Neural progenitor cell (in vitro differentiated cells): ENCODE measurements at regions not wholly inside any gene's neighbourhood (a gene's known extent, or its start where the extent isn't known, plus 50 kb on each side); places are given as distances from the start of the nearest gene placed in this dataset.

Experiments used
- DNase-seq: peaks from one replicate; pipeline ENCODE4 v3.0.0-alpha.2; 2016; ENCODE audit warnings: low spot score
- H2AFZ ChIP-seq: fragments of 200-600 bp; sonication (generic); replicated peaks from 2 replicates; pipeline ENCODE4 v1.6.1; 2016; ENCODE audit warnings: antibody characterized with exemption
- H3F3A ChIP-seq: fragments of 200-600 bp; sonication (generic); 2 replicates; pipeline ENCODE4 v1.6.1; 2016; ENCODE audit warnings: antibody characterized with exemption, low read depth
- H3K27ac ChIP-seq: fragments of 200-600 bp; sonication (generic); 2 replicates; pipeline ENCODE4 v1.5.1; 2016; ENCODE audit warnings: mild to moderate bottlenecking
- H3K27me3 ChIP-seq: fragments of 200-600 bp; sonication (generic); 2 replicates; pipeline ENCODE4 v1.6.1; 2016; ENCODE audit warnings: mild to moderate bottlenecking, moderate library complexity
- H3K36me3 ChIP-seq: fragments of 200-600 bp; sonication (generic); 2 replicates; pipeline ENCODE4 v1.5.1; 2016
- H3K4me1 ChIP-seq: fragments of 200-600 bp; sonication (generic); 2 replicates; pipeline ENCODE4 v1.6.1; 2016; ENCODE audit warnings: mixed run types
- H3K4me2 ChIP-seq: fragments of 200-600 bp; sonication (generic); 2 replicates; pipeline ENCODE4 v1.6.1; 2016
- H3K4me3 ChIP-seq: fragments of 200-600 bp; sonication (generic); 2 replicates; pipeline ENCODE4 v1.5.1; 2016
- H3K79me2 ChIP-seq: fragments of 200-600 bp; sonication (generic); 2 replicates; pipeline ENCODE4 v1.6.1; 2016; ENCODE audit warnings: low read depth
- H3K9ac ChIP-seq: fragments of 200-600 bp; sonication (generic); 2 replicates; pipeline ENCODE4 v1.6.1; 2016
- H3K9me3 ChIP-seq: fragments of 200-600 bp; sonication (generic); 2 replicates; pipeline ENCODE4 v1.5.1; 2016; ENCODE audit warnings: low read depth
- H4K20me1 ChIP-seq: fragments of 200-600 bp; sonication (generic); 2 replicates; pipeline ENCODE4 v1.6.1; 2016; ENCODE audit warnings: low read depth
- H3K27ac Mint-ChIP-seq: 3 replicates; pipeline ENCODE4 v1.8.0; 2021; ENCODE audit warnings: mixed read lengths
- H3K27me3 Mint-ChIP-seq: 2 replicates; pipeline ENCODE4 v1.8.0; 2022; ENCODE audit warnings: low read depth, mild to moderate bottlenecking, inconsistent platforms, moderate library complexity, mixed read lengths; ENCODE audit not compliant: insufficient read depth
- H3K36me3 Mint-ChIP-seq: 3 replicates; pipeline ENCODE4 v1.8.0; 2021; ENCODE audit warnings: mixed read lengths
- H3K4me1 Mint-ChIP-seq: 3 replicates; pipeline ENCODE4 v1.8.0; 2021; ENCODE audit warnings: mixed read lengths
- H3K4me3 Mint-ChIP-seq: 3 replicates; pipeline ENCODE4 v1.8.0; 2021; ENCODE audit warnings: mild to moderate bottlenecking, moderate library complexity, mixed read lengths
- H3K9me3 Mint-ChIP-seq: 3 replicates; pipeline ENCODE4 v1.8.0; 2020; ENCODE audit warnings: mixed read lengths
- CTCF ChIP-seq: fragments of 200-600 bp; sonication (generic); IDR thresholded peaks from 2 replicates; pipeline ENCODE4 v1.5.1; 2017; ENCODE audit warnings: antibody characterized with exemption, mild to moderate bottlenecking
- EZH2 ChIP-seq: fragments of 200-600 bp; sonication (generic); IDR thresholded peaks from 2 replicates; pipeline ENCODE4 v1.6.1; 2017; ENCODE audit warnings: antibody characterized with exemption, mild to moderate bottlenecking, moderate library complexity
- EZH2phosphoT487 ChIP-seq: fragments of 200-600 bp; sonication (generic); IDR thresholded peaks from 2 replicates; pipeline ENCODE4 v1.6.1; 2017; ENCODE audit warnings: antibody characterized with exemption

DNA sequence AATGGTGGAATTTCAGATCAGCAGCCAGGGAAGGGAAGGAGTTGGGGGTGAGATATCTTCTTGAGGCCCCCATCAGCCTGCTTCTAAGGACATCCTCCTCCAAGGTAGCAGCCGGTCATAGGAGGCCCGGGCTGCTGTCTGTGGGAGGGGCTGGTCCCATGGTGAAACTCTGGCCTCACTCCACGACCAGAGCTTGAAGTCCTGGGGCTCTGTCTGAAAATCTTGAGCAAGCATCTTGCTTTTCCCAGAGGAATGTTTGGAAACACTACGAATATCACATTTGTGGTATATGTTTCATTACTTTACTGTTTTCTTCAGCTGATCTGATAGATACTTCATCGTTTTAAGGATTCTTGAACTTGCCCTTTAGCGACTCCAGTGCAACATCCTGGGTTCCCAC is 103.7 kb downstream of the CTAGE1 start:
- Histone ChIP-seq H3K36me3 (no peaks in the 10 kb centered on the region), H3K4me2 (no peak overlapping the region), H3K4me1 (peaks cover 9% of the 10 kb centered on the region), H4K20me1 (no peaks in the 10 kb centered on the region), H3K27ac (no peak overlapping the region), H3K9ac (no peak overlapping the region), H3K4me3 (no peak overlapping the region), H3K79me2 (no peaks in the 10 kb centered on the region), H2AFZ (no peak overlapping the region), H3F3A (peaks cover 5% of the 10 kb centered on the region), H3K27me3 (peaks cover 9% of the 10 kb centered on the region), H3K9me3 (no peaks in the 10 kb centered on the region)
- no peak for DNase-seq
- H3K4me3 Mint-ChIP-seq: no peak overlapping the region
- no peaks in the 10 kb centered on the region for H3K9me3 Mint-ChIP-seq
- no peak overlapping the region for H3K27ac Mint-ChIP-seq
- TF ChIP-seq CTCF: no peak
- TF ChIP-seq EZH2: no peak
- TF ChIP-seq EZH2phosphoT487: no peak
- H3K27me3 Mint-ChIP-seq: peaks cover 5% of the 10 kb centered on the region
- H3K4me1 Mint-ChIP-seq: peaks cover 4% of the 10 kb centered on the region
- no peaks in the 10 kb centered on the region for H3K36me3 Mint-ChIP-seq

DNA sequence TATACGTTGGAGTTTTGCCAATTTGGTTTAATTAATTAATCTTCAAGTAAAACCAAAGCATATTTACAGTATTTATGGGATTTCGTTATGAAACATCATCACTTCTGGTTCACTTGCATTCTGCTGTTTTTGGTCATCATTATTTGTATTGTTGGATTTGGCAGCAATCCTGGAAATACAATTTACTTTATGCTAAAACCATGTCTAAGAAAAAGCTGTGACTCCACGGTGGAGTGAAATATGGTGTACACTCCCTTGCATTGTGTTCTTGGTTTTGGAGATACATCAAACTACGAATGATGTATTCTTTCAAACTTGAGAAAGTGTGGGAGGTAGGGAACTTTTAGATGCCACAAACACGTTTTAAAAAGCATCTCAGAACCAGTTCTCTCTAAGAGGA is 106.4 kb downstream of the CTAGE1 start:
- Mint-ChIP-seq H3K27me3 (peaks cover 5% of the 10 kb centered on the region), H3K4me1 (no peaks in the 10 kb centered on the region), H3K4me3 (no peak overlapping the region), H3K27ac (no peak overlapping the region), H3K36me3 (no peaks in the 10 kb centered on the region), H3K9me3 (no peaks in the 10 kb centered on the region)
- Histone ChIP-seq H3K27ac (no peak overlapping the region), H2AFZ (no peak overlapping the region), H3K79me2 (no peaks in the 10 kb centered on the region), H3K4me2 (no peak overlapping the region), H3K9me3 (no peaks in the 10 kb centered on the region), H3K4me3 (no peak overlapping the region), H3K4me1 (no peaks in the 10 kb centered on the region), H3K27me3 (peaks cover 9% of the 10 kb centered on the region), H4K20me1 (no peaks in the 10 kb centered on the region), H3K36me3 (no peaks in the 10 kb centered on the region), H3K9ac (no peak overlapping the region), H3F3A (no peaks in the 10 kb centered on the region)
- TF ChIP-seq CTCF (no peak), EZH2phosphoT487 (no peak), EZH2 (no peak)
- DNase-seq: no peak

- no peak overlapping the region for H3K4me3 Mint-ChIP-seq
- Histone ChIP-seq H3K4me2 (no peak overlapping the region), H2AFZ (no peak overlapping the region)
These were observed 108.5 kb downstream of the CTAGE1 start for GRCh38 chr18:22309191-22309590.

More at GRCh38 chr18:22309191-22309590, 108.5 kb downstream of the CTAGE1 start:
- no peak overlapping the region for H3K9ac ChIP-seq
- Mint-ChIP-seq H3K27me3 (peaks cover 2% of the 10 kb centered on the region), H3K9me3 (no peaks in the 10 kb centered on the region), H3K27ac (no peak overlapping the region), H3K4me1 (no peaks in the 10 kb centered on the region), H3K36me3 (no peaks in the 10 kb centered on the region)
- H4K20me1 ChIP-seq: no peaks in the 10 kb centered on the region
- H3K4me1 ChIP-seq: no peaks in the 10 kb centered on the region
- no peak overlapping the region for H3K4me3 ChIP-seq
- H3F3A ChIP-seq: no peaks in the 10 kb centered on the region
- no peaks in the 10 kb centered on the region for H3K9me3 ChIP-seq
- TF ChIP-seq EZH2 (no peak), EZH2phosphoT487 (no peak), CTCF (no peak)
- H3K27ac ChIP-seq: no peak overlapping the region
- H3K36me3 ChIP-seq: no peaks in the 10 kb centered on the region
- H3K27me3 ChIP-seq: peaks cover 9% of the 10 kb centered on the region
- no peak for DNase-seq
- H3K79me2 ChIP-seq: no peaks in the 10 kb centered on the region
